ENCODE measurements at regions not wholly inside any gene's neighbourhood (a gene's known extent, or its start where the extent isn't known, plus 50 kb on each side); places are given as distances from the start of the nearest gene placed in this dataset.
"Not testable (repeated sequence)": the region's sequence is repeated elsewhere in the genome, so short reads cannot be mapped to it uniquely, and the experiment has no call there.

GRCh38 chrX:76774912-76775311, 347.4 kb downstream of the MAGEE1 start:
- CTCF ChIA-PET, result not testable (repeated sequence)

DNA sequence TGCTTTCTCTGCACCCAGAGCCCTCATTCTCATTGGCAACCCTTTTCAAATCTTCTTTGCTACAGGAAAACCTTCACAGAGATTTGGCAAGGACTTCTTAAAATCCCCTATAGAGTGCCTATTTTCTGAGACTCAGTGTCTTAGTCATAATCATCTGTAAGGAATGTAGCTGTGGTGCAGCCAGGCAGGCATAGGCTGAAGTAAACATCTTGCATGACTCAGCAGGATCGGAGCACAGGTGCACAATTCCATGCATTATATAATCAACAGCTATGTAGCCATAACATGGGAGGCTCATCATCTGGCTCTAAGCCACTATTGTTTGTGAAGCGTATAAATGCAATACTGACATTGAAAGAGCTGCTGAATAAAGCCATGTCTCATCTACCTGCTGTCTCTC, 368.8 kb downstream of the MAGEE1 start:
- CTCF ChIA-PET, result no interaction called here

More at GRCh38 chrX:76774912-76775311, 347.4 kb downstream of the MAGEE1 start:
- POLR2A ChIA-PET, result not testable (repeated sequence)

DNA sequence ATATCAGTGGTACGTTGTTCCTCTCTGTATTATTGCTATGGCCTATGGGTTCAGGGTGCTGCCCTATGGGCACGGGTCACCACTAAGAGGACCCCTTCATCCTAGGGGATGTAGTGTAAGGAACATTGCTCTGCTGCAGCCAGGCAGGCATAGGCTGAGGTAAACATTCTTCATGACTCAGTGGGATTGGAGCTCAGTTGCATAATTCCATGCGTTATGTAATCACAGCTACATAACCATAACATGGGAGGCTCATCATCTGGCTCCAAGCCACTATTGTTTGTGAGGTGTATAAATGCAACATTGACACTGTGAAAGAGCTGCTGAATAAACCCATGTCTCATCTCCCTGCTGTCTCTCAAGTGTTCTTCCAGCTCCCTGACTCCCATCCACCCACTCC, 375.2 kb downstream of the MAGEE1 start:
- ChIA-PET CTCF (no interaction called here), POLR2A (no interaction called here)

More for the DNA sequence above, 368.8 kb downstream of the MAGEE1 start:
- POLR2A ChIA-PET, result no interaction called here

DNA sequence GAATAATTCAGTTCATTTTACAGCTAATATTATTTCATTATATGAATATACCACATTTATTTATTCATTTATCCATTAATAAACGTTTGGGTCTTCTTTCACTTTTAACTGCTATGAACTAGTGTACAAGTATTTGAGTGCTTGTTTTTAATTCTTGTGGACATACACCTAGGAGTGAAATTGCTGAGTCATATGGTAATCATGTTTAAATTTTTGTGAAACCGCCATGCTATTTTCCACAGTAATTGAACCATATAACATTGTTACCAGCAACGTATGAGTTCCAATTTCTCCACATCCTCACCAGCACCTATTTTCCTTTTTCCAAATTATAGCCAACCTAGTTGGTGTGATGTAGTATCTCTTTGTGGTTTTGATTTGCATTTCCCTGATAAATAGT, 388.2 kb downstream of the MAGEE1 start:
- CTCF ChIA-PET, result no interaction called here
- POLR2A ChIA-PET, result no interaction called here

- POLR2A ChIA-PET, CTCF ChIA-PET: not testable (repeated sequence)
These were observed 389.8 kb downstream of the MAGEE1 start for GRCh38 chrX:76817279-76817678.

DNA sequence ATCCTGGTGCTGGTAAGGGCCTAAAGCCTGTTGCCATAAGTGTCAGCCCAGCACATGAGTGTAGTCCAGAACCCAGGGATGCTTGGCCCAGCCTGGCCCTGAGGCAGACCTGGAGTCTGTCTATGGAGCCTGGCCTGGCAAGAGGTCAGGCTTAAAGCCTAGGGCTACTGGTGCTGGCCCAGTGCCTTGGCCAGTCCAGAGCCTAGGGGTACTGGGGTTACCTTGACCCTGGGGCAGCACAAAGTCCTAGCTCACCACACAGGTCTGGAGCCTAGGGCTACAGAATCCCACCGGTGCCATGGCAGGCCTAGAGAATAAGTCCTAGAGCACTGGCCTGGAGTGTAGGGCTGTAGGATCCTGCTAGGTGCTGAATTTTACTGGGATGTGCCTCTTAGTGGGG, 393.8 kb downstream of the MAGEE1 start:
- CTCF ChIA-PET, result no interaction called here

GRCh38 chrX:76827672-76828071, 400.2 kb downstream of the MAGEE1 start:
- POLR2A ChIA-PET, result no interaction called here

More for the DNA sequence above, 393.8 kb downstream of the MAGEE1 start:
- POLR2A ChIA-PET, result no interaction called here

GRCh38 chrX:76840902-76841301, 413.4 kb downstream of the MAGEE1 start:
- CTCF ChIA-PET, POLR2A ChIA-PET: not testable (repeated sequence)

More at GRCh38 chrX:76827672-76828071, 400.2 kb downstream of the MAGEE1 start:
- CTCF ChIA-PET, result no interaction called here

DNA sequence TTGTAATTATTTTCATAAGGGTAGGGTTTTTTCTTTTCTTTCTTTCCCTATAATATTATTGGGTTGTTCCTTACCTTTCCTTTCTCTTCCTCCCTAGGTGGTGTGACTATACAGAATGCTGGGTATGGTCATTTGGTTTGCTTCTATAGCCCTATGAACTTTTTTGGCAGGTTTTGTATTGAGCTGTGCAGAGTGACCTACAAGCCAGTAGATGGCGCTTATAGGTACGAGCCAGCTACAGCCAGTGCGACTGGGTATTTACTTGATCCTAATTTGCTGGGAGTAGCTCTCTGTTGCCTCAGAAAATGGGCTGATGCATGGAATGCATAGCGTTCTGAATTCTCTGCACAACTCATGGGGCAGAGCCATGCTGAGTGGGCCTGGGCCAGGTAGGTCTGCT, 423.3 kb downstream of the MAGEE1 start:
- ChIA-PET CTCF (no interaction called here), POLR2A (no interaction called here)

DNA sequence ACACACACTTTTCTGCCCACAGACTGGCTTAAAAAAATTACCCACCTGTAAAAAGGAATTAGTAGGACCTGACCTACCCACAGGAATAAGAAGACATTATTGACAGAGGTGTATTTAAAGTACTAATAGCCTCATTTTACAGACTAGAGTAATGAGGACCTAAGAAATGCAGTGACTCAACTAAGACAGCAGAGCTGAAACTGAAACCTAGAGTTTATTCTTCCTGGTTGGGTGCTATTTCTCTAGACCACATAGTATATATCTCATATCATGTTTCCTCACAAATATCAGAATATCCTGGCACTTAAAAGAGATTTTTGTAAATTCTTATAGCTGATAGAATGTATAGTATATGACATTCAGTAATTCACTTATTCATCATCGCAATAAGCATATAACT, 435.0 kb downstream of the MAGEE1 start:
- ChIA-PET CTCF (no interaction called here), POLR2A (no interaction called here)

DNA sequence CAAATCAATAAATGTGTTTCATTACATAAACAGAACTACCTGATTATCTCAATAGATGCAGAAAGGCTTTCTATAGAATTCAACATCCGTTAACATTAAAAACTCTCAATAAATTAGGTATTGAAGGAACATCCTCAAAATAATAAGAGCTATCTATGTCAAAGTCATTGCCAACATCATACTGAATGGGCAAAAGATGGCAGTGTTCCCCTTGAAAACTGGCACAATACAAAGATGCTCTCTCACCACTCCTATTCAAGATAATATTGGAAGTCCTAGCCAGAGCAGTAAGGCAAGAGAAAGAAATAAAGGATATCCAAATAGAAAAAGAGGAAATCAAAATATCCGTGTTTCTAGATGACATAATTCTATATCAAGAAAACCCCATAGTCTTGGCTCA, 466.4 kb downstream of the MAGEE1 start:
- POLR2A ChIA-PET, result no interaction called here
- CTCF ChIA-PET, result no interaction called here

DNA sequence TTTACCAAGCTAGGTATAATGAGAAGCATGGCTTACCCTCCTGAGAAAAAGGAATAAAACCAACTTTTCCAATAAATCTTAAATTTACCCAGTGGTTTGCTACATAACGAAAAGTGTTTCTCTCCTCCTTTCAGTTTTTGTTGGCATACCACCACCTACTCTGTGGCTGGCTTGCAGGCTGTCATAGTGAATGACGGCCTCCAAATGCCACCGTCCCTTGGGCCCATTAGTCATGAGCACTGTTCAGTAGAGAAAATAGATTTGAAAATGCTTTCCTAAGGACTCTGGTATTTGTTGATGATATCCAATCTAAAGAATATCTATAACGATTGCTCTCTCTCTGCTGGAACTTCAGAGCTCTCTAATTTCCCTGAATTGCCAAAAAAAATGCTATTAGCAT, 488.3 kb downstream of the MAGEE1 start:
- ChIA-PET CTCF (no interaction called here), POLR2A (no interaction called here)

- CTCF ChIA-PET, result no interaction called here
- POLR2A ChIA-PET, result no interaction called here
These were observed 490.5 kb downstream of the MAGEE1 start for GRCh38 chrX:76918033-76918432.

- CTCF ChIA-PET, result no interaction called here
- POLR2A ChIA-PET, result no interaction called here
These were observed 492.3 kb downstream of the MAGEE1 start for GRCh38 chrX:76919761-76920160.

DNA sequence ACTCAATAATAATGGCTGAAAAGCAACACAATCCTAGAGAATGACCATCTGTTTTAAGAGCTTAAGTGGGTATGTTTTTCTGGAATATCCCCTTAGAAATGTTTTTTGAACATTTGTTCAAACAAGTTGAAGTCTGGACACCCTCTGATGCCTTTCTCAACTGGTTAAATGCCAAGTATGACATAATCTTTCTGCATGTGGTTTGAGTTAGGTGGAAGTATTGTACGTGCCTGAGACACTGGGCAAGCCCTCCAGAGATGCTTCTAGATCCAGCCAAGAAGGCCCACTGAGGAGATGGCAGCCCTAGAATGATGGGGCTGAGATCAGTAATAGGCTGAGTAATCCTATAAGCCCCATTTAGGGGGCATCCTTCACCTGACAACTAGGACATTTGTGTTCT, 493.1 kb downstream of the MAGEE1 start:
- POLR2A ChIA-PET, result no interaction called here
- CTCF ChIA-PET, result no interaction called here

DNA sequence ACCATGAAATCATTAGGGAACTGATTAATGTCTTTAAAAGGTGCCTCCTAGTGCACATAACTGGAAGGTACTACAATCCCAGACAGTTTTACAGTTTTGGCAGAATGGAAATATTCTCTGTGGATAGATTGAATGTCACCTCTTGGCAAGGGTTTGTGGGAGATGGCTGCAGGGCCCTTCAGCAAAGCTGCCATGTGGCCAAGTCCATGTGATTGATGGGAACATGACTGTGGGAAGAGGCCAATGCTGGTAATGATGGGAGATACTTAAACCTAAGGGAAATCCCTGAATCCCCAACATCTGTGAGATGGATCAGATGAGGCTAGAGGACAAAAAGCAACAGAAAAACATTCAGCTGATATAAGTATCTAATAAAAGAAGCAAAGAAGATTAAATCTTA, 493.7 kb downstream of the MAGEE1 start:
- CTCF ChIA-PET, result no interaction called here
- POLR2A ChIA-PET, result no interaction called here

- POLR2A ChIA-PET, result no interaction called here
- CTCF ChIA-PET, result no interaction called here
These were observed 494.6 kb downstream of the MAGEE1 start for GRCh38 chrX:76922100-76922499.

- POLR2A ChIA-PET, CTCF ChIA-PET: not testable (repeated sequence)
These were observed 497.1 kb downstream of the MAGEE1 start for GRCh38 chrX:76924616-76925015.

- POLR2A ChIA-PET, result interaction anchor here (0.7 kb wide), 1 partner anchor 175 kb away, joined by 5 read pairs; no protein-coding TSS in a partner anchor
- CTCF ChIA-PET, result no interaction called here
These were observed 504.0 kb downstream of the MAGEE1 start for GRCh38 chrX:76931518-76931917.

DNA sequence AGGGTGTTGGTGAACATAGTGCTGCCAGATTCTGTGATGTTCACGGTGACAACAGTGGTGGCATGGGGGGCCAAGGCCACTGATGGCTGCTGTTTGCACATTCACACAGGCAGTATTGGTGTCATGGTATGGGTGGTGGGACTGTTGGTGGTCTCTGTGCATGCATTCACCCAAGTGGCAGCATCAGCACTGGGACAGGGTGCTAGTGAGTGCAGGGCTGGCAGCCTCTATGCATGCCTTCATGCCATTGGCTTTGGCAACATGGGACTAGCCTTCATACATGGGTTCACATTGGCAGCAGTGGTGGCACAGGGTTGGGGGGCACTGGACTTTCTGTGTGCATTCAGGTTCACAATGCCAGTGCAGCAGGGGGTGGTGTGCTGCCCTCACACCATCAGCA, 489.7 kb upstream of the FGF16 start:
- ChIA-PET POLR2A (no interaction called here), CTCF (no interaction called here)

DNA sequence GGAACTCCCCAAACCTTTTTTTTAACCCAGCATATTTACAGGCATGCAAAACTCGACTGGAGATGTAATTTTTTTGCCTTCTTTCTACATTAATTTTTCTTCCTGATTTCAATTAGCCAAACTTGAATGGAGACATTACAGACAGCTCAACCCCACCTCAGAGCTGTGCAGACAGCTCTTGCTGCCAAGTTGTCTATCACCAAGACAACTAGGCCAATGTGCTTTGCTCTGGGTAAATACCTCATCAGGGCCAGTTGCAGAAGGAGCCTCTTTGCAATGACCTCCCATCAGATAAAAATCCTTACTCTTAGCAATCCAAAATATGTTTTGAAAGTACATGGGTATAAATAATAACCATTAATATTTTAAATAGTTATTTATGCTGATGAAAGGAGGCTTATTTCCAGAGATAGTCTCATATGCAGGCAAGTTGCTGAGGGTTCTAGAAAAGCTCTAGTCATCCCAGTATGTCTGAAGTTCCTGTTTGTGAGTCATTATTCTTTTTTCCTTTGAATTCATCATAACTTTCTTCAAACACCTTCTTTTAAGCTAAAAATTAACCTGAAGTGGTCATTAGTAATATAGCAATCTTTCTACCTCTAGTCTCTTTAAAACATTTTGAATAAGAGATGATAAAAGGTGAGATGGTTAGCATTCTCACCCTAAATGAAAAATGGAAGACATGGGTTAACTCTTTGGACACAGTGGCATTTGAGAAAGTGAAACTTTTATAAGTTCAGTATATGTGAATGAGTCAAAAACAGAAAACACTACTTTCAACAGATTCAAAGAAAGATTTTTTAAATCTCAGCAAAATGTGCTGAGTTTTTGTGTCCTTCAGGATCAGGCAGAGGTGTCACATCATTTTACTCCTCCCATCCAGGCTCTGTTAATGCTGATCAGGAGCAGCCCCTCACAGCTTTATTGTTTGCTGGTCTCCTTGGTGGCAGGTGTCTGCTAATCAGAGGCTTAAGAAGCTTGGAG, 475.5 kb upstream of the FGF16 start:
- ChIA-PET POLR2A (no interaction called here), CTCF (no interaction called here)

- ChIA-PET POLR2A (no interaction called here), CTCF (no interaction called here)
These were observed 469.7 kb upstream of the FGF16 start for GRCh38 chrX:76977452-76977851.
